A204.1 (cell line): ENCODE measurements at regions not wholly inside any gene's neighbourhood (a gene's known extent, or its start where the extent isn't known, plus 50 kb on each side); places are given as distances from the start of the nearest gene placed in this dataset.

ENCODE experiments used
- FAIRE-seq: peaks from 2 replicates; lab custom pipeline; 2012; peaks lifted over from hg19 to GRCh38; lab: Jason Lieb, UNC

GRCh38 chr13:77999746-78000145 lies 81.1 kb upstream of the EDNRB start:
- no peak for FAIRE-seq

- no peak for FAIRE-seq
These were observed 75.5 kb upstream of the EDNRB start for GRCh38 chr13:77994166-77994565.

GRCh38 chr13:77991003-77991402 lies 72.4 kb upstream of the EDNRB start:
- no peak for FAIRE-seq

GRCh38 chr13:77989281-77989680 lies 70.7 kb upstream of the EDNRB start:
- FAIRE-seq: no peak

GRCh38 chr13:77988355-77988754 lies 69.7 kb upstream of the EDNRB start:
- FAIRE-seq: no peak

GRCh38 chr13:77986713-77987112 lies 68.1 kb upstream of the EDNRB start:
- no peak for FAIRE-seq

- no peak for FAIRE-seq
These were observed 67.4 kb upstream of the EDNRB start for GRCh38 chr13:77985866-77986636.

GRCh38 chr13:77981281-77981881 lies 62.8 kb upstream of the EDNRB start:
- FAIRE-seq: no peak

- no peak for FAIRE-seq
These were observed 62.0 kb upstream of the EDNRB start for GRCh38 chr13:77980592-77980991.

GRCh38 chr13:77979721-77980385 lies 61.2 kb upstream of the EDNRB start:
- FAIRE-seq: no peak

GRCh38 chr13:77975358-77976042 lies 56.9 kb upstream of the EDNRB start:
- no peak for FAIRE-seq

- FAIRE-seq: no peak
These were observed 50.7 kb upstream of the EDNRB start for GRCh38 chr13:77969299-77969698.
